MM.1S (cell line): ENCODE measurements at regions not wholly inside any gene's neighbourhood (a gene's known extent, or its start where the extent isn't known, plus 50 kb on each side); places are given as distances from the start of the nearest gene placed in this dataset.

Experiments used
- DNase-seq: peaks from one replicate; pipeline ENCODE4 v3.0.0-alpha.2; 2015
- H2AFZ ChIP-seq: fragments of 300-600 bp; sonication (generic); 2 replicates; pipeline ENCODE4 v1.6.0; 2016; ENCODE audit warnings: antibody characterized with exemption, low read length
- H3F3A ChIP-seq: fragments of 300-600 bp; sonication (generic); 2 replicates; pipeline ENCODE4 v1.6.1; 2016; ENCODE audit warnings: mild to moderate bottlenecking, antibody characterized with exemption, low read length, moderate library complexity, mixed read lengths; ENCODE audit not compliant: insufficient read depth
- H3K27ac ChIP-seq: fragments of 300-600 bp; sonication (generic); 2 replicates; pipeline ENCODE4 v1.5.1; 2016; ENCODE audit warnings: mild to moderate bottlenecking, low read length
- H3K27me3 ChIP-seq: fragments of 300-600 bp; sonication (generic); replicated peaks from 2 replicates; pipeline ENCODE4 v1.6.0; 2016; ENCODE audit warnings: low read length; ENCODE audit not compliant: insufficient read depth
- H3K36me3 ChIP-seq: fragments of 300-600 bp; sonication (generic); replicated peaks from 2 replicates; pipeline ENCODE4 v1.6.1; 2016; ENCODE audit warnings: mild to moderate bottlenecking, low read length, mixed read lengths; ENCODE audit not compliant: insufficient read depth
- H3K4me1 ChIP-seq: fragments of 300-600 bp; sonication (generic); 2 replicates; pipeline ENCODE4 v1.6.1; 2016; ENCODE audit warnings: low read length, mixed read lengths
- H3K4me2 ChIP-seq: fragments of 300-600 bp; sonication (generic); 2 replicates; pipeline ENCODE4 v1.6.0; 2016; ENCODE audit warnings: low read depth, low read length
- H3K4me3 ChIP-seq: fragments of 300-600 bp; sonication (generic); 2 replicates; pipeline ENCODE4 v1.5.1; 2016; ENCODE audit warnings: low read length, mixed read lengths
- H3K79me2 ChIP-seq: fragments of 300-600 bp; sonication (generic); 2 replicates; pipeline ENCODE4 v1.6.1; 2016; ENCODE audit warnings: mixed run types, low read length, mixed read lengths
- H3K9ac ChIP-seq: fragments of 300-600 bp; sonication (generic); 2 replicates; pipeline ENCODE4 v1.6.1; 2016; ENCODE audit warnings: low read length, mixed read lengths
- H3K9me2 ChIP-seq: fragments of 300-600 bp; sonication (generic); replicated peaks from 2 replicates; pipeline ENCODE4 v1.6.1; 2016; ENCODE audit warnings: mild to moderate bottlenecking, low read length, mixed read lengths; ENCODE audit not compliant: insufficient read depth
- H3K9me3 ChIP-seq: fragments of 300-600 bp; sonication (generic); replicated peaks from 2 replicates; pipeline ENCODE4 v1.6.1; 2016; ENCODE audit warnings: mild to moderate bottlenecking, low read length, mixed read lengths; ENCODE audit not compliant: insufficient read depth
- H4K20me1 ChIP-seq: fragments of 300-600 bp; sonication (generic); 2 replicates; pipeline ENCODE4 v1.6.1; 2016; ENCODE audit warnings: mild to moderate bottlenecking, low read length, moderate library complexity, mixed read lengths; ENCODE audit not compliant: insufficient read depth
- CTCF ChIP-seq: fragments of 300-600 bp; sonication (generic); IDR thresholded peaks from 2 replicates; pipeline ENCODE4 v1.5.1; 2016; ENCODE audit warnings: antibody characterized with exemption, low read length, mixed read lengths
- EZH2 ChIP-seq: fragments of 300-600 bp; sonication (generic); optimal IDR thresholded peaks from 2 replicates; pipeline ENCODE3; 2017; ENCODE audit warnings: low read depth, mild to moderate bottlenecking, antibody characterized with exemption, low read length, mixed read lengths
- EZH2phosphoT487 ChIP-seq: fragments of 300-600 bp; sonication (generic); IDR thresholded peaks from 2 replicates; pipeline ENCODE4 v1.6.1; 2018; ENCODE audit warnings: antibody characterized with exemption, low read length

GRCh38 chr2:144890828-144891227 lies 370.9 kb upstream of the ZEB2 start:
- H3K27ac ChIP-seq = no peak overlapping the region
- no peaks in the 10 kb centered on the region for H3K4me1 ChIP-seq
- H3K79me2 ChIP-seq = no peaks in the 10 kb centered on the region
- H3K4me2 ChIP-seq = no peak overlapping the region
- no peak overlapping the region for H2AFZ ChIP-seq
- 0 out of 2 replicates have a peak, but pooled peaks have one; percentile 6 for TF ChIP-seq CTCF
- TF ChIP-seq EZH2phosphoT487 = no peak
- H3K4me3 ChIP-seq = no peak overlapping the region
- no peak overlapping the region for H3K9ac ChIP-seq
- H3F3A ChIP-seq = no peaks in the 10 kb centered on the region
- DNase-seq = peak; percentile 15
- no peaks in the 10 kb centered on the region for H3K36me3 ChIP-seq
- H3K27me3 ChIP-seq = no peaks in the 10 kb centered on the region
- H3K9me2 ChIP-seq = no peaks in the 10 kb centered on the region
- no peaks in the 10 kb centered on the region for H4K20me1 ChIP-seq
- no peaks in the 10 kb centered on the region for H3K9me3 ChIP-seq

DNA sequence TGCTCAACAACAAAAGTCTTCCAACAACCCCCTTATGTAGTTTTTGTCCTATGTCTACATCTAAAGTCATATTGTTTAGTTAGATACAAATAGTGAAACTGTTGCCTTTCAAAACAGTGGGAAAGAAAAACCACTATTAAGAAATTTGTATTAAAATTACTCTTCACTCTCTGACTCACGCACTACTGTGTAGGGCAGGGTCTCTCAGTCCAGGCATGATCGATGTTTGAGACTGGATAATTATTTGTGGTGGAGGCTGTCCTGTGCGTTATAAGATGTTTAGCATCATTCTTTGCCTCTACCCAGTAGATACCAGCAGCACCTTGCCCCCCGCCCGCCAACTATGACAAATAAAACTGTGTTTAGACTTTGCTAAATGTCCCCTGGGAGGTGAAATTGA lies 369.4 kb upstream of the ZEB2 start:
- Histone ChIP-seq H3K27ac (no peak overlapping the region), H3K4me3 (no peak overlapping the region), H3K36me3 (no peaks in the 10 kb centered on the region), H3K9me3 (no peaks in the 10 kb centered on the region), H3K9ac (no peak overlapping the region), H3K4me2 (no peak overlapping the region), H4K20me1 (no peaks in the 10 kb centered on the region), H3K27me3 (no peaks in the 10 kb centered on the region), H3K4me1 (no peaks in the 10 kb centered on the region), H3F3A (no peaks in the 10 kb centered on the region), H2AFZ (no peak overlapping the region), H3K9me2 (no peaks in the 10 kb centered on the region), H3K79me2 (no peaks in the 10 kb centered on the region)
- DNase-seq = no peak
- no peak for TF ChIP-seq EZH2phosphoT487
- TF ChIP-seq CTCF = no peak
- no peak for TF ChIP-seq EZH2

DNA sequence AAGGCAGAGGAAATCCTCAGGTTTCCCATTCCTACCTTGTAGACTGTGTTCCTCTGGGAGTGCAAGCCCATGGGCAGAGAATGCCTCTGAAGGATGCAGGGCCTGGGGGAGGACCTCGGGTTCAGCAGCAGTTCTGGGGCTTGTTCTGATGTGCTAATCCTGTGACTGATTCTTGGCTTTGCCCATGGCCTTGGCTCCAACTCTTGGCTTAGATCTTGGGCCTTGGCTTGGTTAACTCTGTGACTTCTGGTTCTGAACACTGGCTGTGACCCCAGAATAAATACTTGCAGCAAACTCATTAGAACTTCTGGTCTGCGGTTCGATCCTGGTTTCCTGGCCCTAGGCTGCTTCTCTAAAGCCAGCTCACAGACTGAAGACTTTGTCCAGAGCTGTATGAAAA lies 366.9 kb upstream of the ZEB2 start:
- no peaks in the 10 kb centered on the region for H4K20me1 ChIP-seq
- H3K9ac ChIP-seq = no peak overlapping the region
- no peak overlapping the region for H3K27ac ChIP-seq
- no peaks in the 10 kb centered on the region for H3K36me3 ChIP-seq
- no peaks in the 10 kb centered on the region for H3K27me3 ChIP-seq
- H3K4me1 ChIP-seq = no peaks in the 10 kb centered on the region
- no peak overlapping the region for H3K4me2 ChIP-seq
- no peaks in the 10 kb centered on the region for H3F3A ChIP-seq
- H3K4me3 ChIP-seq = no peak overlapping the region
- no peaks in the 10 kb centered on the region for H3K9me3 ChIP-seq
- H3K79me2 ChIP-seq = no peaks in the 10 kb centered on the region
- no peaks in the 10 kb centered on the region for H3K9me2 ChIP-seq
- no peak for TF ChIP-seq EZH2
- no peak for TF ChIP-seq CTCF
- no peak for TF ChIP-seq EZH2phosphoT487
- DNase-seq = no peak
- no peak overlapping the region for H2AFZ ChIP-seq

GRCh38 chr2:144877893-144878292 lies 358.0 kb upstream of the ZEB2 start:
- Histone ChIP-seq H3K79me2 (no peaks in the 10 kb centered on the region), H3K9ac (no peak overlapping the region), H4K20me1 (no peaks in the 10 kb centered on the region), H3K27me3 (no peaks in the 10 kb centered on the region), H3K27ac (no peak overlapping the region), H2AFZ (no peak overlapping the region), H3F3A (no peaks in the 10 kb centered on the region), H3K36me3 (no peaks in the 10 kb centered on the region), H3K4me2 (no peak overlapping the region), H3K4me3 (no peak overlapping the region), H3K4me1 (no peaks in the 10 kb centered on the region), H3K9me3 (no peaks in the 10 kb centered on the region), H3K9me2 (no peaks in the 10 kb centered on the region)
- DNase-seq = no peak
- TF ChIP-seq CTCF (no peak), EZH2 (no peak), EZH2phosphoT487 (no peak)
